B cell (primary cell): ENCODE measurements at regions not wholly inside any gene's neighbourhood (a gene's known extent, or its start where the extent isn't known, plus 50 kb on each side); places are given as distances from the start of the nearest gene placed in this dataset.

Experiments used
- ATAC-seq: fragments of 200-7000 bp; cut with Tn5 transposase; one replicate; pipeline ENCODE4 v1.10.0; 2021; ENCODE audit warnings: low read depth, mild to moderate bottlenecking, moderate number of reproducible peaks, moderate library complexity
- CTCF ChIA-PET: fragments of 350-600 bp; sonication (Branson Sonifier 250); formaldehyde crosslinking; loops from one replicate; lab custom pipeline; 2021; ENCODE audit warnings: antibody characterized with exemption, inconsistent platforms; lab: Charles Lee
- POLR2A ChIA-PET: fragments of 350-600 bp; sonication (Branson Sonifier 250); formaldehyde crosslinking; loops from one replicate; lab custom pipeline; 2021; ENCODE audit warnings: antibody characterized with exemption; lab: Charles Lee
- DNase-seq: peaks from one replicate; pipeline ENCODE4 v3.0.0; 2013
- H2AFZ ChIP-seq: 2 replicates; pipeline ENCODE4 v1.6.1; 2012; ENCODE audit warnings: mild to moderate bottlenecking, low read depth, low read length; ENCODE audit not compliant: insufficient read depth, poor library complexity, severe bottlenecking
- H3K27ac ChIP-seq, 2 donors: 1 replicate in 1 of 2; 2 replicates in 1 of 2; pipeline ENCODE4 v1.5.1; 2012 to 2013; ENCODE audit warnings: low read length in 2 of 2, mild to moderate bottlenecking in 2 of 2, moderate library complexity in 1 of 2
- H3K27me3 ChIP-seq, 4 experiments: fragments of 200-600 bp in 1 of 4; sonication (generic) in 1 of 4; replicated peaks in 1 of 4; 1 replicate in 2 of 4; 2 replicates in 2 of 4; pipeline versions ENCODE4 v1.6.1 to v1.7.0; 2013 to 2016; ENCODE audit warnings: low read length in 3 of 4, mild to moderate bottlenecking in 2 of 4, mixed read lengths in 1 of 4, moderate library complexity in 1 of 4; ENCODE audit not compliant: insufficient read depth in 4 of 4, control insufficient read depth in 3 of 4; ENCODE audit errors: control extremely low read depth in 1 of 4
- H3K36me3 ChIP-seq, 2 experiments: replicated peaks in 1 of 2; 1 replicate in 1 of 2; 2 replicates in 1 of 2; pipeline versions ENCODE4 v1.6.1 to v1.7.1; 2013; ENCODE audit warnings: low read length in 1 of 2; ENCODE audit not compliant: insufficient read depth in 2 of 2, control insufficient read depth in 1 of 2; ENCODE audit errors: control extremely low read depth in 1 of 2, extremely low read depth in 1 of 2
- H3K4me1 ChIP-seq, 2 donors: fragments of 200-600 bp in 1 of 2; sonication (generic) in 1 of 2; 1 replicate in 1 of 2; 2 replicates in 1 of 2; pipeline versions ENCODE4 v1.5.1 to v1.6.1; 2013 to 2017; ENCODE audit warnings: low read length in 2 of 2; ENCODE audit not compliant: control insufficient read depth in 2 of 2, insufficient read depth in 2 of 2
- H3K4me2 ChIP-seq: replicated peaks from 2 replicates; pipeline ENCODE3; 2012; ENCODE audit warnings: mild to moderate bottlenecking, low read depth, low read length; ENCODE audit not compliant: poor library complexity, severe bottlenecking
- H3K4me3 ChIP-seq, 5 experiments: fragments of 200-600 bp in 1 of 5; sonication (generic) in 1 of 5; 1 replicate in 3 of 5; 2 replicates in 2 of 5; pipeline versions ENCODE4 v1.5.1 to v1.7.0; 2011 to 2016; ENCODE audit warnings: low read length in 4 of 5, mild to moderate bottlenecking in 4 of 5, low read depth in 2 of 5, control low read depth in 1 of 5, moderate library complexity in 1 of 5; ENCODE audit not compliant: insufficient read depth in 1 of 5; ENCODE audit errors: control extremely low read depth in 1 of 5, extremely low read depth in 1 of 5
- H3K79me2 ChIP-seq: fragments of 200-600 bp; sonication (generic); one replicate; pipeline ENCODE4 v1.6.0; 2016; ENCODE audit warnings: low read length; ENCODE audit not compliant: control insufficient read depth, insufficient read depth
- H3K9ac ChIP-seq: fragments of 200-600 bp; sonication (generic); 2 replicates; pipeline ENCODE4 v1.6.1; 2017; ENCODE audit warnings: mild to moderate bottlenecking, low read length, moderate library complexity
- H3K9me3 ChIP-seq, 3 donors: one replicate each; pipeline versions ENCODE4 v1.6.1 to v1.7.1; 2013; ENCODE audit warnings: low read length in 2 of 3; ENCODE audit not compliant: control insufficient read depth in 2 of 3, insufficient read depth in 1 of 3; ENCODE audit errors: control extremely low read depth in 1 of 3
- H4K20me1 ChIP-seq: 2 replicates; pipeline ENCODE4 v1.6.0; 2012; ENCODE audit warnings: mild to moderate bottlenecking, low read length; ENCODE audit not compliant: insufficient read depth, control insufficient read depth, poor library complexity, severe bottlenecking
- H3K27ac Mint-ChIP-seq: one replicate; pipeline ENCODE4 v1.8.0; 2021; ENCODE audit warnings: mixed read lengths
- H3K27me3 Mint-ChIP-seq: one replicate; pipeline ENCODE4 v1.8.0; 2021; ENCODE audit warnings: mixed read lengths
- H3K4me1 Mint-ChIP-seq: one replicate; pipeline ENCODE4 v1.8.0; 2021; ENCODE audit warnings: mixed read lengths
- H3K4me3 Mint-ChIP-seq: one replicate; pipeline ENCODE4 v1.8.0; 2021; ENCODE audit warnings: mixed read lengths
- H3K9me3 Mint-ChIP-seq: one replicate; pipeline ENCODE4 v1.8.0; 2022; ENCODE audit warnings: mixed read lengths; ENCODE audit not compliant: insufficient read depth
- CTCF ChIP-seq: fragments of 200-600 bp; IDR thresholded peaks from one replicate; pipeline ENCODE4 v1.8.0; 2022; ENCODE audit warnings: antibody characterized with exemption, mild to moderate bottlenecking
- EZH2 ChIP-seq: IDR thresholded peaks from 2 replicates; pipeline ENCODE4 v1.6.1; 2012; ENCODE audit warnings: borderline replicate concordance, low read depth, mild to moderate bottlenecking, moderate library complexity, low read length; ENCODE audit not compliant: insufficient read depth, poor library complexity, severe bottlenecking
- WGBS: methylation state at CpG from one replicate; pipeline ENCODE4 v1.1.5; 2013; ENCODE audit warnings: missing lambda C conversion rate; ENCODE audit not compliant: insufficient coverage; 5-methylcytosine and 5-hydroxymethylcytosine counted together
- intact Hi-C: fragments of 100-400 bp; cut with micrococcal nuclease; formaldehyde crosslinking; loops from one replicate; pipeline ENCODE4 v1.10.0; 2022

GRCh38 chr6:139821676-139822223 is 447.3 kb upstream of the CITED2 start:
- no peaks in the 10 kb centered on the region for H3K36me3 ChIP-seq
- no peak overlapping the region for H3K27ac ChIP-seq
- no peaks in the 10 kb centered on the region for H3K4me1 ChIP-seq
- Mint-ChIP-seq H3K27ac (no peak overlapping the region), H3K9me3 (no peaks in the 10 kb centered on the region), H3K27me3 (peaks cover 10% of the 10 kb centered on the region), H3K4me3 (no peak overlapping the region), H3K4me1 (no peaks in the 10 kb centered on the region)
- H3K27me3 ChIP-seq: no peaks in the 10 kb centered on the region
- no peaks in the 10 kb centered on the region for H4K20me1 ChIP-seq
- POLR2A ChIA-PET: no interaction called here
- DNase-seq: no peak
- H3K4me3 ChIP-seq: no peak overlapping the region
- intact Hi-C loops: no loop called here
- WGBS: 89% methylated on average over 2 of the region's 2 CpGs
- TF ChIP-seq CTCF (no peak), EZH2 (no peak)
- ATAC-seq: no peak
- H3K4me2 ChIP-seq: no peak overlapping the region
- H3K9ac ChIP-seq: no peak overlapping the region
- H3K79me2 ChIP-seq: no peaks in the 10 kb centered on the region
- H2AFZ ChIP-seq: no peak overlapping the region
- no peaks in the 10 kb centered on the region for H3K9me3 ChIP-seq
- CTCF ChIA-PET: no interaction called here

GRCh38 chr6:139820210-139820609 is 445.8 kb upstream of the CITED2 start:
- H3K9ac ChIP-seq: no peak overlapping the region
- no peaks in the 10 kb centered on the region for H3K79me2 ChIP-seq
- H3K4me1 ChIP-seq: no peaks in the 10 kb centered on the region
- H4K20me1 ChIP-seq: no peaks in the 10 kb centered on the region
- POLR2A ChIA-PET: no interaction called here
- CTCF ChIA-PET: no interaction called here
- ATAC-seq: no peak
- H3K27ac Mint-ChIP-seq: no peak overlapping the region
- peaks cover 14% of the 10 kb centered on the region for H3K27me3 Mint-ChIP-seq
- TF ChIP-seq EZH2: no peak
- intact Hi-C loops: no loop called here
- no peak overlapping the region for H3K4me3 ChIP-seq
- no peak overlapping the region for H2AFZ ChIP-seq
- H3K27ac ChIP-seq: no peak overlapping the region
- H3K9me3 ChIP-seq: no peaks in the 10 kb centered on the region
- no peaks in the 10 kb centered on the region for H3K4me1 Mint-ChIP-seq
- H3K4me2 ChIP-seq: no peak overlapping the region
- no peaks in the 10 kb centered on the region for H3K36me3 ChIP-seq
- no peak for DNase-seq
- H3K27me3 ChIP-seq: no peaks in the 10 kb centered on the region
- 100% methylated on average over 1 of the region's 1 CpG for WGBS
- no peak overlapping the region for H3K4me3 Mint-ChIP-seq
- H3K9me3 Mint-ChIP-seq: no peaks in the 10 kb centered on the region
